B cell (primary cell): ENCODE measurements at regions not wholly inside any gene's neighbourhood (a gene's known extent, or its start where the extent isn't known, plus 50 kb on each side); places are given as distances from the start of the nearest gene placed in this dataset.
"Not testable (repeated sequence)": the region's sequence is repeated elsewhere in the genome, so short reads cannot be mapped to it uniquely, and the experiment has no call there.

Experiments used
- ATAC-seq: fragments of 200-7000 bp; cut with Tn5 transposase; one replicate; pipeline ENCODE4 v1.10.0; 2021; ENCODE audit warnings: low read depth, mild to moderate bottlenecking, moderate number of reproducible peaks, moderate library complexity
- CTCF ChIA-PET: fragments of 350-600 bp; sonication (Branson Sonifier 250); formaldehyde crosslinking; loops from one replicate; lab custom pipeline; 2021; ENCODE audit warnings: antibody characterized with exemption, inconsistent platforms; lab: Charles Lee
- POLR2A ChIA-PET: fragments of 350-600 bp; sonication (Branson Sonifier 250); formaldehyde crosslinking; loops from one replicate; lab custom pipeline; 2021; ENCODE audit warnings: antibody characterized with exemption; lab: Charles Lee
- DNase-seq: peaks from one replicate; pipeline ENCODE4 v3.0.0; 2013
- H2AFZ ChIP-seq: 2 replicates; pipeline ENCODE4 v1.6.1; 2012; ENCODE audit warnings: mild to moderate bottlenecking, low read depth, low read length; ENCODE audit not compliant: insufficient read depth, poor library complexity, severe bottlenecking
- H3K27ac ChIP-seq, 2 donors: 1 replicate in 1 of 2; 2 replicates in 1 of 2; pipeline ENCODE4 v1.5.1; 2012 to 2013; ENCODE audit warnings: low read length in 2 of 2, mild to moderate bottlenecking in 2 of 2, moderate library complexity in 1 of 2
- H3K27me3 ChIP-seq, 4 experiments: fragments of 200-600 bp in 1 of 4; sonication (generic) in 1 of 4; replicated peaks in 1 of 4; 1 replicate in 2 of 4; 2 replicates in 2 of 4; pipeline versions ENCODE4 v1.6.1 to v1.7.0; 2013 to 2016; ENCODE audit warnings: low read length in 3 of 4, mild to moderate bottlenecking in 2 of 4, mixed read lengths in 1 of 4, moderate library complexity in 1 of 4; ENCODE audit not compliant: insufficient read depth in 4 of 4, control insufficient read depth in 3 of 4; ENCODE audit errors: control extremely low read depth in 1 of 4
- H3K36me3 ChIP-seq, 2 experiments: replicated peaks in 1 of 2; 1 replicate in 1 of 2; 2 replicates in 1 of 2; pipeline versions ENCODE4 v1.6.1 to v1.7.1; 2013; ENCODE audit warnings: low read length in 1 of 2; ENCODE audit not compliant: insufficient read depth in 2 of 2, control insufficient read depth in 1 of 2; ENCODE audit errors: control extremely low read depth in 1 of 2, extremely low read depth in 1 of 2
- H3K4me1 ChIP-seq, 2 donors: fragments of 200-600 bp in 1 of 2; sonication (generic) in 1 of 2; 1 replicate in 1 of 2; 2 replicates in 1 of 2; pipeline versions ENCODE4 v1.5.1 to v1.6.1; 2013 to 2017; ENCODE audit warnings: low read length in 2 of 2; ENCODE audit not compliant: control insufficient read depth in 2 of 2, insufficient read depth in 2 of 2
- H3K4me2 ChIP-seq: replicated peaks from 2 replicates; pipeline ENCODE3; 2012; ENCODE audit warnings: mild to moderate bottlenecking, low read depth, low read length; ENCODE audit not compliant: poor library complexity, severe bottlenecking
- H3K4me3 ChIP-seq, 5 experiments: fragments of 200-600 bp in 1 of 5; sonication (generic) in 1 of 5; 1 replicate in 3 of 5; 2 replicates in 2 of 5; pipeline versions ENCODE4 v1.5.1 to v1.7.0; 2011 to 2016; ENCODE audit warnings: low read length in 4 of 5, mild to moderate bottlenecking in 4 of 5, low read depth in 2 of 5, control low read depth in 1 of 5, moderate library complexity in 1 of 5; ENCODE audit not compliant: insufficient read depth in 1 of 5; ENCODE audit errors: control extremely low read depth in 1 of 5, extremely low read depth in 1 of 5
- H3K79me2 ChIP-seq: fragments of 200-600 bp; sonication (generic); one replicate; pipeline ENCODE4 v1.6.0; 2016; ENCODE audit warnings: low read length; ENCODE audit not compliant: control insufficient read depth, insufficient read depth
- H3K9ac ChIP-seq: fragments of 200-600 bp; sonication (generic); 2 replicates; pipeline ENCODE4 v1.6.1; 2017; ENCODE audit warnings: mild to moderate bottlenecking, low read length, moderate library complexity
- H3K9me3 ChIP-seq, 3 donors: one replicate each; pipeline versions ENCODE4 v1.6.1 to v1.7.1; 2013; ENCODE audit warnings: low read length in 2 of 3; ENCODE audit not compliant: control insufficient read depth in 2 of 3, insufficient read depth in 1 of 3; ENCODE audit errors: control extremely low read depth in 1 of 3
- H4K20me1 ChIP-seq: 2 replicates; pipeline ENCODE4 v1.6.0; 2012; ENCODE audit warnings: mild to moderate bottlenecking, low read length; ENCODE audit not compliant: insufficient read depth, control insufficient read depth, poor library complexity, severe bottlenecking
- H3K27ac Mint-ChIP-seq: one replicate; pipeline ENCODE4 v1.8.0; 2021; ENCODE audit warnings: mixed read lengths
- H3K27me3 Mint-ChIP-seq: one replicate; pipeline ENCODE4 v1.8.0; 2021; ENCODE audit warnings: mixed read lengths
- H3K4me1 Mint-ChIP-seq: one replicate; pipeline ENCODE4 v1.8.0; 2021; ENCODE audit warnings: mixed read lengths
- H3K4me3 Mint-ChIP-seq: one replicate; pipeline ENCODE4 v1.8.0; 2021; ENCODE audit warnings: mixed read lengths
- H3K9me3 Mint-ChIP-seq: one replicate; pipeline ENCODE4 v1.8.0; 2022; ENCODE audit warnings: mixed read lengths; ENCODE audit not compliant: insufficient read depth
- WGBS: methylation state at CpG from one replicate; pipeline ENCODE4 v1.1.5; 2013; ENCODE audit warnings: missing lambda C conversion rate; ENCODE audit not compliant: insufficient coverage; 5-methylcytosine and 5-hydroxymethylcytosine counted together
- intact Hi-C: fragments of 100-400 bp; cut with micrococcal nuclease; formaldehyde crosslinking; loops from one replicate; pipeline ENCODE4 v1.10.0; 2022

DNA sequence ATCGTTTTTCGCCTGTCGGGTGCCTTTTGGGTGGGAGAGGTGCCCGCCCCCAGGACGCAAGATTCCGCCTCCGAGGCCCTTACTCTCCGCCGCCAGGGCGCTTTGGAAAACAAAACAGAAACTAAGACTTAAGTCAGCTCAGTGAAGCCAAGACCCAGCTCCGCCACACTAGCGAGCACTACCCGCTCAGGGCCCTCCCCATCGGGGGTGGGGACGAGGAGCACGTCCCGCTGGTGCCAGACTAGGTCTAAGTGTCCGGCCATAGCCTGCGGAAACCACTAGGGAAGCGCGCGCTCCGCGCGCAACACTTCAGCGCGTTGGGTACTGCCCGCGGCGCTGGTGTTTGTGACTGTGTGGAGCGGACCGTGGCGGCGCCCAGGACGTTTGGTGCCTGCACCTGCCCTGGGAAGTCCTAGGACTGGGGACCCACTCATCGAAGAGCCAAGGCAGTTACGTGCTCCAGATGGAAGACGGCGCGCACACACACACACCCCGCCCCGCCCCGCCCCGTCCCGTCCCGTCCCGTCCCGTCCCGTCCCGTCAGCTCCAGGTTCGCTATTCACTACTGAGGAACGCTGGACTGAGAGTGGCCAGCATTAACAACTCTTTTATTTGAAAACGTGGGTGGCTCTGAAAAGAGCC is 57.6 kb upstream of the BOLA1 start:
- no CpG with 5 or more reads among the region's 53 CpGs for WGBS
- POLR2A ChIA-PET, result not testable (repeated sequence)
- ATAC-seq, result peak; percentile 61

DNA sequence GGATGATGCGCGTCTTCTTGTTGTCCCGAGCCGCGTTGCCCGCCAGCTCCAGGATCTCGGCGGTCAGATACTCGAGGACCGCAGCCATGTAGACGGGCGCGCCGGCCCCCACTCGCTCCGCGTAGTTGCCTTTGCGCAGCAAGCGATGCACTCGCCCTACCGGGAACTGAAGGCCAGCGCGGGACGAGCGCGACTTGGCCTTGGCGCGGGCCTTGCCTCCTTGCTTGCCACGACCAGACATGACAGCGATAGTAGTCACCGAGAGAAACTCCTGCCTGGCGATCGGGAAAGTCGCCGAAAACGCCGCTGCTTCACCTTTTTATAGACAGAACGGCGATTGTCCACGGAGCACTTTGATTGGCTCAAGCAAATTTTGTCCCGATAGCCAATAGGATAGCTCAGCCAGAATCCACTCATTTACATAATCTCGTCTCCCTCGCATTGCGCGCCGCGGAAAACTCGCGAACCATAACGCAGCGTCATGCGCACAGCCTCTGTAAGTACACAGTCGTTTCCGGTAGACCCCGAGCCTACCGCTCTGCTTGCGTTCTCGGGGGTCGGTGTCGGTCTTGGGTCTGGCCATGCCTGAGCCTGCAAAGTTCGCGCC is 56.8 kb upstream of the BOLA1 start:
- ChIA-PET CTCF (interaction anchor here (0.7 kb wide), 1 partner anchor 46 kb away, joined by 4 read pairs; no protein-coding TSS in a partner anchor), POLR2A (interaction anchor here (3.5 kb wide), 1 partner anchor 44 kb away, joined by 51 read pairs; a partner anchor contains a TSS)
- DNase-seq, H3K27ac ChIP-seq, H3K27me3 Mint-ChIP-seq, H3K9me3 Mint-ChIP-seq, H3K4me3 ChIP-seq, H3K4me3 Mint-ChIP-seq, intact Hi-C loops, H3K27ac Mint-ChIP-seq, H3K4me2 ChIP-seq, H2AFZ ChIP-seq, H3K9ac ChIP-seq, H3K27me3 ChIP-seq, H3K9me3 ChIP-seq: not testable (repeated sequence)
- H3K4me1 Mint-ChIP-seq, result peaks cover 36% of the 10 kb centered on the region
- Histone ChIP-seq H3K36me3 (peaks cover 5 to 24% of the 10 kb centered on the region in 2 experiments), H3K4me1 (peaks cover 33 to 35% of the 10 kb centered on the region in 2 donors), H4K20me1 (peaks cover 20% of the 10 kb centered on the region), H3K79me2 (peaks cover 42% of the 10 kb centered on the region)
- ATAC-seq, result peak; percentile 64
- no CpG with 5 or more reads among the region's 62 CpGs for WGBS

More for the DNA sequence above, 57.6 kb upstream of the BOLA1 start:
- H3K4me1 Mint-ChIP-seq, result peaks cover 28% of the 10 kb centered on the region
- H3K9ac ChIP-seq, H3K27ac Mint-ChIP-seq, DNase-seq, H3K27me3 Mint-ChIP-seq, H3K27me3 ChIP-seq, H3K9me3 Mint-ChIP-seq, intact Hi-C loops, H3K4me2 ChIP-seq, H2AFZ ChIP-seq, CTCF ChIA-PET, H3K4me3 ChIP-seq, H3K4me3 Mint-ChIP-seq, H3K27ac ChIP-seq, H3K9me3 ChIP-seq: not testable (repeated sequence)
- Histone ChIP-seq H3K79me2 (peaks cover 33% of the 10 kb centered on the region), H4K20me1 (peaks cover 11% of the 10 kb centered on the region), H3K36me3 (peaks cover 2 to 16% of the 10 kb centered on the region in 2 experiments), H3K4me1 (peaks cover 25 to 27% of the 10 kb centered on the region in 2 donors)
